Loucy (cell line): ENCODE measurements at regions not wholly inside any gene's neighbourhood (a gene's known extent, or its start where the extent isn't known, plus 50 kb on each side); places are given as distances from the start of the nearest gene placed in this dataset.

Experiments used
- H2AFZ ChIP-seq: fragments of 200-600 bp; sonication (generic); 2 replicates; pipeline ENCODE4 v1.6.0; 2016; ENCODE audit warnings: antibody characterized with exemption, mild to moderate bottlenecking, low read length, moderate library complexity
- H3F3A ChIP-seq: fragments of 200-600 bp; 2 replicates; pipeline ENCODE4 v1.6.0; 2016; ENCODE audit warnings: antibody characterized with exemption, low read depth, mild to moderate bottlenecking
- H3K27me3 ChIP-seq: fragments of 200-600 bp; sonication (generic); 2 replicates; pipeline ENCODE4 v1.6.1; 2014; ENCODE audit warnings: low read length, mild to moderate bottlenecking; ENCODE audit not compliant: insufficient read depth, poor library complexity, severe bottlenecking
- H3K36me3 ChIP-seq: fragments of 200-600 bp; sonication (generic); 2 replicates; pipeline ENCODE4 v1.6.1; 2016; ENCODE audit warnings: low read length; ENCODE audit not compliant: insufficient read depth
- H3K4me1 ChIP-seq: fragments of 200-600 bp; sonication (generic); 2 replicates; pipeline ENCODE4 v1.5.1; 2014; ENCODE audit warnings: low read length, mild to moderate bottlenecking; ENCODE audit not compliant: insufficient read depth, poor library complexity, severe bottlenecking
- H3K4me2 ChIP-seq: fragments of 200-600 bp; sonication (generic); 2 replicates; pipeline ENCODE4 v1.6.0; 2014; ENCODE audit warnings: antibody characterized with exemption, low read length, low read depth, mild to moderate bottlenecking; ENCODE audit not compliant: poor library complexity, severe bottlenecking
- H3K4me3 ChIP-seq: fragments of 200-600 bp; sonication (generic); 2 replicates; pipeline ENCODE4 v1.5.1; 2014; ENCODE audit warnings: low read length, mild to moderate bottlenecking, mixed read lengths; ENCODE audit not compliant: poor library complexity, severe bottlenecking
- H3K79me2 ChIP-seq: fragments of 200-600 bp; sonication (generic); 2 replicates; pipeline ENCODE4 v1.6.1; 2014; ENCODE audit warnings: low read length; ENCODE audit not compliant: insufficient read depth
- H3K9ac ChIP-seq: fragments of 200-600 bp; sonication (generic); 2 replicates; pipeline ENCODE4 v1.6.0; 2014; ENCODE audit warnings: mild to moderate bottlenecking, low read depth, low read length, moderate library complexity; ENCODE audit not compliant: poor library complexity, severe bottlenecking
- H3K9me2 ChIP-seq: fragments of 200-600 bp; sonication (generic); replicated peaks from 2 replicates; pipeline ENCODE4 v1.6.1; 2016; ENCODE audit warnings: low read depth, low read length, mixed read lengths
- H3K9me3 ChIP-seq: fragments of 200-600 bp; sonication (generic); 2 replicates; pipeline ENCODE4 v1.6.1; 2014; ENCODE audit warnings: mild to moderate bottlenecking, antibody characterized with exemption, low read length, low read depth; ENCODE audit not compliant: insufficient read depth
- H4K20me1 ChIP-seq: fragments of 200-600 bp; sonication (generic); 2 replicates; pipeline ENCODE4 v1.6.0; 2014; ENCODE audit warnings: antibody characterized with exemption, low read length, mild to moderate bottlenecking; ENCODE audit not compliant: insufficient read depth, poor library complexity, severe bottlenecking
- CTCF ChIP-seq: fragments of 200-600 bp; sonication (generic); conservative IDR thresholded peaks from 2 replicates; pipeline ENCODE4 v1.5.1; 2014; ENCODE audit warnings: mild to moderate bottlenecking, antibody characterized with exemption, low read length
- EZH2phosphoT487 ChIP-seq: fragments of 200-600 bp; IDR thresholded peaks from 2 replicates; pipeline ENCODE4 v1.6.1; 2018; ENCODE audit warnings: antibody characterized with exemption, mild to moderate bottlenecking, moderate library complexity, borderline replicate concordance

GRCh38 chr3:8371960-8372463 lies 129.6 kb upstream of the LMCD1 start:
- Histone ChIP-seq H3K9me2 (no peaks in the 10 kb centered on the region), H3K4me3 (no peak overlapping the region), H3K9ac (no peak overlapping the region), H3K36me3 (no peaks in the 10 kb centered on the region), H3K4me1 (peaks cover 20% of the 10 kb centered on the region), H2AFZ (no peak overlapping the region), H4K20me1 (no peaks in the 10 kb centered on the region), H3K27me3 (no peaks in the 10 kb centered on the region), H3K4me2 (no peak overlapping the region), H3K9me3 (no peaks in the 10 kb centered on the region), H3K79me2 (no peaks in the 10 kb centered on the region), H3F3A (no peaks in the 10 kb centered on the region)
- no peak for TF ChIP-seq EZH2phosphoT487
- no peak for TF ChIP-seq CTCF

GRCh38 chr3:8380904-8381704 lies 120.5 kb upstream of the LMCD1 start:
- no peaks in the 10 kb centered on the region for H3K9me3 ChIP-seq
- H3F3A ChIP-seq, result no peaks in the 10 kb centered on the region
- no peaks in the 10 kb centered on the region for H3K27me3 ChIP-seq
- H3K79me2 ChIP-seq, result no peaks in the 10 kb centered on the region
- TF ChIP-seq CTCF (no peak), EZH2phosphoT487 (no peak)
- no peak overlapping the region for H3K9ac ChIP-seq
- H3K4me2 ChIP-seq, result no peak overlapping the region
- no peaks in the 10 kb centered on the region for H3K4me1 ChIP-seq
- H3K36me3 ChIP-seq, result no peaks in the 10 kb centered on the region
- no peak overlapping the region for H3K4me3 ChIP-seq
- H2AFZ ChIP-seq, result no peak overlapping the region
- no peaks in the 10 kb centered on the region for H4K20me1 ChIP-seq
- H3K9me2 ChIP-seq, result no peaks in the 10 kb centered on the region

- no peak overlapping the region for H3K4me2 ChIP-seq
- no peak for TF ChIP-seq EZH2phosphoT487
- no peak for TF ChIP-seq CTCF
- H3K27me3 ChIP-seq, result no peaks in the 10 kb centered on the region
- no peaks in the 10 kb centered on the region for H3K79me2 ChIP-seq
- H2AFZ ChIP-seq, result no peak overlapping the region
- no peaks in the 10 kb centered on the region for H3F3A ChIP-seq
- no peaks in the 10 kb centered on the region for H3K9me2 ChIP-seq
- no peaks in the 10 kb centered on the region for H3K9me3 ChIP-seq
- H3K9ac ChIP-seq, result no peak overlapping the region
- no peaks in the 10 kb centered on the region for H3K4me1 ChIP-seq
- H3K4me3 ChIP-seq, result no peak overlapping the region
- no peaks in the 10 kb centered on the region for H3K36me3 ChIP-seq
- no peaks in the 10 kb centered on the region for H4K20me1 ChIP-seq
Measured at GRCh38 chr3:8385848-8386620, 115.6 kb upstream of the LMCD1 start.
